GM18867 (cell line): ENCODE measurements at regions not wholly inside any gene's neighbourhood (a gene's known extent, or its start where the extent isn't known, plus 50 kb on each side); places are given as distances from the start of the nearest gene placed in this dataset.
"Not testable (repeated sequence)": the region's sequence is repeated elsewhere in the genome, so short reads cannot be mapped to it uniquely, and the experiment has no call there.

Source experiments
- ATAC-seq: cut with Tn5 transposase; IDR thresholded peaks from one replicate; pipeline ENCODE4 v1.9.1; 2021; ENCODE audit warnings: mild to moderate bottlenecking, moderate library complexity; ENCODE audit not compliant: unreplicated experiment

DNA sequence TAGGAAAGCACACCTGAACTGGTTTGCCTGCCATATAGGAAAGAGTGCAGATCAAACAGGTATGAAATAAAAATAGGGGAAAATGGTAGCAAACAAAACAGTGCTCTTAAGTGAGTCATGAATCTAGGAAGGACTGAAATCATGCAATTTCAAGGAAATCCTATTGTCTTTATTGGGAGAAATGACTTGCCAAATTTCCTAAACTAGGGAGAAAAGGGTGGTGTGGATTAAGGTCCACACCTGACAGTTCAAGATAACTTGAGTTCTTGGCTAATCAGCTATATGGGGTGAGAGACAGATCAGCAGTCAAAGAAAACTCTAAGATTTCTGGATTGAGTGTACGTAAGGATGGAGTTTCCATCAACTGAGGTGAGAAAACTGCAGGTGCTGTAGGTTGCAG, 101.1 kb downstream of the PRKAB2 start:
- no peak for ATAC-seq

DNA sequence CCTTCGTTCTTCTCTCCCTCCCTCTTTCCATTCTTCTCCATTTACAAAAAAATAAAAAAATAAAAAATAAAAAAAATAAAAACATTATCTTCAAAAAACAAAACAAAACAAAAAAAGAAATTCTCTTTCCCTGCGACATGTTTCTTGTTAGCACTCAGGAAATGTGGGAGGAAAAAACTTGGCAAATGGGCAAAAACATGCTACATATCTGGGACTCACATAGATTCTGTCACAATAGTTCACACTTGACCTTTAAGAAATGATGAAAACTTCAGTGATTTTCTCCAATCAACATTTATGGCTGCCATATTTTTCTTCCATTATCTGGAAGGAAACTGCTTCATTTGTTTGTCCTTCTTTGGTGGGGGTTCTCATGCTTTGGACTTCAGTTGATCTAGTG, 109.3 kb downstream of the PRKAB2 start:
- ATAC-seq, result no peak

- ATAC-seq, result not testable (repeated sequence)
Observed at GRCh38 chr1:147061880-147062279, 110.4 kb downstream of the PRKAB2 start.

DNA sequence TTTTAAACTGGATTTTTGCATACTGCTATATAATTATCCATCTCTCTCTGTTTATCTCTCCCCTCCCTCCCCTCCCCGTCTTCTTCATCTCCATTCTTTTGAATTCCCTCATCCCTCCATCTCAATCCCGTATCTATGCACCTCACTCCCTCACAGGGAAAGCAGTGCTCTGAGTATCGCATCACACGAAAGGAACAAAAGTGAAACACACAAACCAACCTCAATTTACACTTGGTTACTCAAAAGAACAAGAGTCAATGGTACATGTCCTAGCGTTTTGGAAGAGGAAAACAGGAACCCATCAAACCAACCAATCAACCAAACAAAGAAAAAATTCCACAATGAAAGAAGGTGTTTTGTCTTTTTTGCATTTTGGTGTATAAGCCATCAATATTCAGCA, 115.1 kb downstream of the NBPF12 start:
- no peak for ATAC-seq

- no peak for ATAC-seq
Observed at GRCh38 chr1:147052677-147053076, 114.6 kb downstream of the NBPF12 start.

DNA sequence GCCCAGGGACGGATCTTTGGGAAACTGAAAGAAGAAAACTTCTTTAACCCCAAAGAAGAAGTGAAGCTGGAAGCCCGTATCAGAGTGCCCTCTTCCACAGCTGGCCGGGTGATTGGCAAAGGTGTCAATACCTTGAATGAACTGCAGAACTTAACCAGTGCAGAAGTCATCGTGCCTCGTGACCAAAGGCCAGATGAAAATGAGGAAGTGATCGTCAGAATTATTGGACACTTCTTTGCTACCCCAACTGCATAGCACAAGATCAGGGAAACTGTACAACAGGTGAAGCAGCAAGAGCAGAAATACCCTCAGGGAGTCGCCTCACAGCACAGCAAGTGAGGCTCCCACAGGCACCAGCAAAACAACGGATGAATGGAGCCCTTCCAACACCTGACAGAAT, 114.0 kb downstream of the NBPF12 start:
- ATAC-seq, result no peak

GRCh38 chr1:147051136-147051535, 113.0 kb downstream of the NBPF12 start:
- no peak for ATAC-seq

DNA sequence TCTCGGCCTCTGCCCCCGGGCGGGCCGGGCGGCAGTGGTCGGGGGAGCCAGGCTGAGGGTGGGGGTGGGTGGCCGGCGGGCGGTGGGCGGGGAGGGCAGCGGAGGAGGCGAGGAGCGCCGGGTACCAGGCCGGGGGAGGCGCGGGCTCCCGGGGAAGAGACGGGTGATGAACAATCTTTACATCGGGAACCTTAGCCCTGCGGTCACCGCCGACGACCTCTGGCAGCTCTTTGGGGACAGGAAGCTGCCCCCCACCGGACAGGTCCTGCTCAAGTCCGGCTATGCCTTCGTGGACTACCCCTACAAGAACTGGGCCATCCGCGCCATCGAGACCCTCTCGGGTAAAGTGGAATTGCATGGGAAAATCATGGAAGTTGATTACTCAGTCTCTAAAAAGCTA, 112.5 kb downstream of the NBPF12 start:
- no peak for ATAC-seq

DNA sequence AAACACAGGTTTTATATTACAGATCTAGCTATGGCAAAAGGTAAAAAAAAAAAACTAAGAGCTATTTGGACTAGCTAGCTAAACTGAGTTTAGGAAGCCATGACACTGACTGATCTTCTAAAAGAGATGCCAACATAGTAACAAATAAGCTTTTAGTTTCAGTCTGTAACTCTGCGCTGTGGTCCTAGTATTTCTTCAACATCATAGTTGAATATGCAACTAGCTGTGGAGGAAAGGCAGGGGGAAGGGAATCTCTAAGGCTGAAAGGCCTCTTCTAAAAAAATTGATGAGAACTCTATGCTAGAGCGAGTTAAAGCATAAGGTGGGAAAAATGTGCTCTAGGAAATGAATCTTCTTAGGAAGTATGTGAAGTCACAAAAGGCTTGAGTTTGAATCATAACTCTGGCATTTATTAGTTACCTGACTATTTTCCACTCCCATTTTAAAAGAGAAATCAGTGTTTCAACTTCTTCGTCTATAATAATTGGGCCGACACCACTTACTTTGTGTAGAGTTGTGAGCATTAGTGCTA, 108.8 kb downstream of the NBPF12 start:
- peak; percentile 52 for ATAC-seq

GRCh38 chr1:147046189-147046862, 108.2 kb downstream of the NBPF12 start:
- ATAC-seq, result peak; percentile 44
